ENCODE measurements at regions not wholly inside any gene's neighbourhood (a gene's known extent, or its start where the extent isn't known, plus 50 kb on each side); places are given as distances from the start of the nearest gene placed in this dataset.

GRCh38 chr3:184505076-184505878 is 56.3 kb upstream of the EPHB3 start:
- ATAC-seq (no peak), DNase-seq (no peak)
- Histone ChIP-seq H3K9me3 (no peaks in the 10 kb centered on the region), H3K4me1 (no peaks in the 10 kb centered on the region), H3K27me3 (no peaks in the 10 kb centered on the region), H3K27ac (no peak overlapping the region), H3K4me3 (no peak overlapping the region), H3K36me3 (no peaks in the 10 kb centered on the region)
- 51% methylated on average over 8 of the region's 9 CpGs for WGBS (ENCODE audit: insufficient coverage, low coverage, low lambda C conversion rate, missing lambda C conversion rate)
- intact Hi-C loops (cut with DNase I), result no loop called here
- TF ChIP-seq CTCF (IDR thresholded peaks at IDR 0.05) (no peak), POLR2A (IDR thresholded peaks at IDR 0.05) (no peak)

- intact Hi-C loops (cut with DNase I), result no loop called here
- Histone ChIP-seq H3K4me3 (no peak overlapping the region), H3K4me1 (no peaks in the 10 kb centered on the region), H3K27ac (no peak overlapping the region), H3K9me3 (no peaks in the 10 kb centered on the region), H3K36me3 (no peaks in the 10 kb centered on the region), H3K27me3 (no peaks in the 10 kb centered on the region)
- ATAC-seq (no peak), DNase-seq (no peak)
- TF ChIP-seq POLR2A (IDR thresholded peaks at IDR 0.05), result no peak
- no peak for TF ChIP-seq CTCF (IDR thresholded peaks at IDR 0.05)
- WGBS (ENCODE audit: insufficient coverage, low coverage, low lambda C conversion rate, missing lambda C conversion rate), result 63% methylated on average over 8 of the region's 8 CpGs
These were observed 55.0 kb upstream of the EPHB3 start for GRCh38 chr3:184506561-184506991.

- no peaks in the 10 kb centered on the region for H3K27me3 ChIP-seq
- intact Hi-C loops (cut with DNase I), result no loop called here
These were observed 52.6 kb upstream of the EPHB3 start for GRCh38 chr3:184508938-184509337.

GRCh38 chr3:184511741-184512140 is 49.8 kb upstream of the EPHB3 start:
- Histone ChIP-seq H3K27me3 (no peaks in the 10 kb centered on the region), H3K4me3 (no peak overlapping the region)

More at GRCh38 chr3:184508938-184509337, 52.6 kb upstream of the EPHB3 start:
- no peak overlapping the region for H3K27ac ChIP-seq
- 60% methylated on average over 1 of the region's 8 CpGs for WGBS (ENCODE audit: insufficient coverage, low coverage, low lambda C conversion rate, missing lambda C conversion rate)
- H3K9me3 ChIP-seq, result no peaks in the 10 kb centered on the region
- TF ChIP-seq POLR2A (IDR thresholded peaks at IDR 0.05) (no peak), CTCF (IDR thresholded peaks at IDR 0.05) (no peak)
- DNase-seq, result no peak
- ATAC-seq, result no peak
- peaks cover 0 to 6% (median 0%) of the 10 kb centered on the region in 4 donors for H3K4me1 ChIP-seq
- H3K36me3 ChIP-seq, result no peaks in the 10 kb centered on the region
- H3K4me3 ChIP-seq, result no peak overlapping the region

More at GRCh38 chr3:184511741-184512140, 49.8 kb upstream of the EPHB3 start:
- no peak for ATAC-seq
- no peak for DNase-seq
- intact Hi-C loops (cut with DNase I), result loop anchor here in 1 of 2 donors (10.0 kb wide), 1 partner anchor 137 kb away; the partner anchor contains the start of gene THPO
- TF ChIP-seq POLR2A (IDR thresholded peaks at IDR 0.05), result no peak
- Histone ChIP-seq H3K9me3 (no peaks in the 10 kb centered on the region), H3K36me3 (no peaks in the 10 kb centered on the region), H3K27ac (no peak overlapping the region), H3K4me1 (peaks cover 0 to 6% (median 0%) of the 10 kb centered on the region in 4 donors)
- WGBS (ENCODE audit: insufficient coverage, low coverage, low lambda C conversion rate, missing lambda C conversion rate), result 75% methylated on average over 2 of the region's 2 CpGs
